ENCODE measurements at regions not wholly inside any gene's neighbourhood (a gene's known extent, or its start where the extent isn't known, plus 50 kb on each side); places are given as distances from the start of the nearest gene placed in this dataset.

GRCh38 chr5:97918620-97919019 lies 735.6 kb upstream of the RIOK2 start:
- no peaks in the 10 kb centered on the region for H3K9me3 Mint-ChIP-seq
- H3K4me1 Mint-ChIP-seq (ENCODE audit: low read depth) = no peaks in the 10 kb centered on the region
- ATAC-seq (ENCODE audit: poor library complexity) (no peak), DNase-seq (no peak)
- H3K4me1 ChIP-seq (ENCODE audit: insufficient read depth, low read length) = no peaks in the 10 kb centered on the region
- no peak overlapping the region for H3K4me3 ChIP-seq (ENCODE audit: low read length)
- no peak overlapping the region for H3K4me3 Mint-ChIP-seq
- no peak overlapping the region for H3K27ac ChIP-seq (ENCODE audit: low read depth in 1 of 2, low read length in 2 of 2)
- no peaks in the 10 kb centered on the region for H3K9me3 ChIP-seq (ENCODE audit: control insufficient read depth in 1 of 2, insufficient read depth in 1 of 2, low read length in 2 of 2)
- no peak overlapping the region for H3K27ac Mint-ChIP-seq
- H3K27me3 ChIP-seq (ENCODE audit: control insufficient read depth in 1 of 2, insufficient read depth in 2 of 2, low read length in 2 of 2) = no peaks in the 10 kb centered on the region
- TF ChIP-seq CTCF (IDR thresholded peaks at IDR 0.05) = no peak
- ChIA-PET CTCF (no interaction called here), POLR2A (no interaction called here)
- H3K27me3 Mint-ChIP-seq = no peaks in the 10 kb centered on the region
- intact Hi-C loops (cut with DNase I, micrococcal nuclease) = loop anchor here in 1 of 2 experiments (5.0 kb wide), 1 partner anchor 294 kb away; no protein-coding TSS in a partner anchor
- H3K36me3 Mint-ChIP-seq (ENCODE audit: low read depth) = no peaks in the 10 kb centered on the region
- H3K36me3 ChIP-seq (ENCODE audit: insufficient read depth, low read length) = no peaks in the 10 kb centered on the region

GRCh38 chr5:97919719-97920118 lies 736.7 kb upstream of the RIOK2 start:
- H3K27ac Mint-ChIP-seq = no peak overlapping the region
- Histone ChIP-seq H3K4me3 (ENCODE audit: low read length) (no peak overlapping the region), H3K27ac (ENCODE audit: low read depth in 1 of 2, low read length in 2 of 2) (no peak overlapping the region), H3K36me3 (ENCODE audit: insufficient read depth, low read length) (no peaks in the 10 kb centered on the region), H3K9me3 (ENCODE audit: control insufficient read depth in 1 of 2, insufficient read depth in 1 of 2, low read length in 2 of 2) (no peaks in the 10 kb centered on the region), H3K4me1 (ENCODE audit: insufficient read depth, low read length) (no peaks in the 10 kb centered on the region), H3K27me3 (ENCODE audit: control insufficient read depth in 1 of 2, insufficient read depth in 2 of 2, low read length in 2 of 2) (no peaks in the 10 kb centered on the region)
- TF ChIP-seq CTCF (IDR thresholded peaks at IDR 0.05) = no peak
- intact Hi-C loops (cut with DNase I, micrococcal nuclease) = loop anchor here in 1 of 2 experiments (5.0 kb wide), 1 partner anchor 293 kb away; no protein-coding TSS in a partner anchor
- H3K4me1 Mint-ChIP-seq (ENCODE audit: low read depth) = no peaks in the 10 kb centered on the region
- no peaks in the 10 kb centered on the region for H3K36me3 Mint-ChIP-seq (ENCODE audit: low read depth)
- no peaks in the 10 kb centered on the region for H3K27me3 Mint-ChIP-seq
- DNase-seq (no peak), ATAC-seq (ENCODE audit: poor library complexity) (no peak)
- ChIA-PET CTCF (no interaction called here), POLR2A (no interaction called here)
- no peak overlapping the region for H3K4me3 Mint-ChIP-seq
- no peaks in the 10 kb centered on the region for H3K9me3 Mint-ChIP-seq

- Histone ChIP-seq H3K27ac (ENCODE audit: low read depth in 1 of 2, low read length in 2 of 2) (no peak overlapping the region), H3K36me3 (ENCODE audit: insufficient read depth, low read length) (no peaks in the 10 kb centered on the region), H3K9me3 (ENCODE audit: control insufficient read depth in 1 of 2, insufficient read depth in 1 of 2, low read length in 2 of 2) (no peaks in the 10 kb centered on the region), H3K4me3 (ENCODE audit: low read length) (no peak overlapping the region), H3K4me1 (ENCODE audit: insufficient read depth, low read length) (no peaks in the 10 kb centered on the region), H3K27me3 (ENCODE audit: control insufficient read depth in 1 of 2, insufficient read depth in 2 of 2, low read length in 2 of 2) (no peaks in the 10 kb centered on the region)
- Mint-ChIP-seq H3K27ac (no peak overlapping the region), H3K9me3 (no peaks in the 10 kb centered on the region), H3K4me3 (no peak overlapping the region), H3K4me1 (ENCODE audit: low read depth) (no peaks in the 10 kb centered on the region), H3K27me3 (no peaks in the 10 kb centered on the region), H3K36me3 (ENCODE audit: low read depth) (no peaks in the 10 kb centered on the region)
- CTCF ChIA-PET = no interaction called here
- no peak for ATAC-seq (ENCODE audit: poor library complexity)
- intact Hi-C loops (cut with DNase I, micrococcal nuclease) = no loop called here
- POLR2A ChIA-PET = no interaction called here
- no peak for TF ChIP-seq CTCF (IDR thresholded peaks at IDR 0.05)
- no peak for DNase-seq
These were observed 739.7 kb upstream of the RIOK2 start for GRCh38 chr5:97922776-97923175.
